ENCODE measurements at regions not wholly inside any gene's neighbourhood (a gene's known extent, or its start where the extent isn't known, plus 50 kb on each side); places are given as distances from the start of the nearest gene placed in this dataset.

GRCh38 chr22:22032099-22032905, 49.7 kb upstream of the TOP3B start:
- no peak for TF ChIP-seq SMC3 (conservative IDR thresholded peaks at IDR 0.05; ENCODE audit: poor library complexity)
- no peak for TF ChIP-seq TAF1 (IDR thresholded peaks at IDR 0.05; ENCODE audit: low read depth)
- no peak for TF ChIP-seq EZH2 (IDR thresholded peaks at IDR 0.05; ENCODE audit: borderline replicate concordance, insufficient read depth, low read length, poor library complexity, severe bottlenecking)
- no peak for TF ChIP-seq EP300 (conservative IDR thresholded peaks at IDR 0.05; ENCODE audit: poor library complexity, severe bottlenecking)
- no peak for TF ChIP-seq MXI1 (conservative IDR thresholded peaks at IDR 0.05; ENCODE audit: poor library complexity, severe bottlenecking)
- TF ChIP-seq CTCF (IDR thresholded peaks at IDR 0.05; ENCODE audit: poor library complexity, severe bottlenecking), result no peak
